ENCODE measurements at regions not wholly inside any gene's neighbourhood (a gene's known extent, or its start where the extent isn't known, plus 50 kb on each side); places are given as distances from the start of the nearest gene placed in this dataset.

GRCh38 chr3:115348951-115349745 is 202.1 kb upstream of the ZBTB20 start:
- Histone ChIP-seq H3K36me3 (ENCODE audit: control insufficient read depth, insufficient read depth, low read length) (no peaks in the 10 kb centered on the region), H3K27ac (ENCODE audit: insufficient read depth, low read depth, low read length, poor library complexity, severe bottlenecking) (no peak overlapping the region), H3K4me3 (ENCODE audit: insufficient read depth, low read depth, low read length) (no peak overlapping the region), H3K27me3 (ENCODE audit: control insufficient read depth, insufficient read depth, low read length, poor library complexity, severe bottlenecking) (no peaks in the 10 kb centered on the region), H3K4me1 (ENCODE audit: control insufficient read depth, insufficient read depth, low read length) (peaks cover 7% of the 10 kb centered on the region), H3K9me3 (ENCODE audit: control insufficient read depth, low read length) (no peaks in the 10 kb centered on the region)
- WGBS, 2 experiments = 95 to 97% methylated on average over 1 to 3 of the region's 4 CpGs

DNA sequence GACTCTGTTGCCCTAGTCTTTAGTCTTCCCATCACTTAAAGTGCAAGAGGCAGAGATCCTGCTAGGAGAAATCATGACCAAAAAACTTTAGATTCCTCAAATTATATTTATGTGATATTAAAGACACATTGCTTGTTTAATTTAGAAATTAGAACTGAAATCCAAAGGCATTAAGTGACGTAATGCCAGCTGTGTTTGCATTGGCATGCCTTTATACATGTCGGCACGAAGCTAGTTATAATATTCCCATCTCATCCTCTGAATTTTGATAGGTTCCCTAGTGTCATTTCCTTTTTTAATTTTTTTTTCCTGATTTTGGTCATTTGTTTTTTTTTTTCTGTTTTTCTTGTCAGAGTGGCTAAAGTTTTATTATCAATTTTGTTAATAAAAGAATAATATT is 203.5 kb upstream of the ZBTB20 start:
- H3K27ac ChIP-seq (ENCODE audit: insufficient read depth, low read depth, low read length, poor library complexity, severe bottlenecking) = no peak overlapping the region
- H3K4me3 ChIP-seq (ENCODE audit: insufficient read depth, low read depth, low read length) = no peak overlapping the region
- no peaks in the 10 kb centered on the region for H3K27me3 ChIP-seq (ENCODE audit: control insufficient read depth, insufficient read depth, low read length, poor library complexity, severe bottlenecking)
- 83 to 97% methylated on average over 3 of the region's 3 CpGs for WGBS, 2 experiments
- no peaks in the 10 kb centered on the region for H3K36me3 ChIP-seq (ENCODE audit: control insufficient read depth, insufficient read depth, low read length)
- peaks cover 7% of the 10 kb centered on the region for H3K4me1 ChIP-seq (ENCODE audit: control insufficient read depth, insufficient read depth, low read length)
- no peaks in the 10 kb centered on the region for H3K9me3 ChIP-seq (ENCODE audit: control insufficient read depth, low read length)

GRCh38 chr3:115351193-115351592 is 204.1 kb upstream of the ZBTB20 start:
- WGBS, 2 experiments = 57 to 66% methylated on average over 3 of the region's 4 CpGs

DNA sequence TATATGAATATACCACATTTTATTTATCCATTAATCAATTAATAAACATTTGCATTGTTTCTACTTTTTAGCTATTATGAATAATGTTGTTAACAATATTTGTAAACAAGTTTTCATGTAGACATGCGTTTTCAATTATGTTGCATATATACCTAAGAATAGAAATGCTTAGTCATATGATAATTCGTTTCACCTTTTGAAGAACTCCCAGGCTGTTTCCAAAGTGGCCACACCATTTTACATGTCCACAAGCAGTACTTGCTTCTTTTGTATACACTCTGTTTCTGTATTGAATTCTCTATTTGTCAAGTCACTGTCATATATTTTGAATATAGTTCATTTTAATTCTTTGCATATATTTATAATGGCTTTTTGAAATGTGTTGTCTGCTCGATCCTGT is 206.9 kb upstream of the ZBTB20 start:
- Histone ChIP-seq H3K27me3 (ENCODE audit: control insufficient read depth, insufficient read depth, low read length, poor library complexity, severe bottlenecking) (no peaks in the 10 kb centered on the region), H3K4me1 (ENCODE audit: control insufficient read depth, insufficient read depth, low read length) (peaks cover 3% of the 10 kb centered on the region), H3K27ac (ENCODE audit: insufficient read depth, low read depth, low read length, poor library complexity, severe bottlenecking) (no peak overlapping the region), H3K36me3 (ENCODE audit: control insufficient read depth, insufficient read depth, low read length) (no peaks in the 10 kb centered on the region), H3K9me3 (ENCODE audit: control insufficient read depth, low read length) (no peaks in the 10 kb centered on the region), H3K4me3 (ENCODE audit: insufficient read depth, low read depth, low read length) (no peak overlapping the region)
- WGBS, 2 experiments = 93 to 96% methylated on average over 2 to 3 of the region's 3 CpGs

More at GRCh38 chr3:115351193-115351592, 204.1 kb upstream of the ZBTB20 start:
- Histone ChIP-seq H3K27ac (ENCODE audit: insufficient read depth, low read depth, low read length, poor library complexity, severe bottlenecking) (no peak overlapping the region), H3K9me3 (ENCODE audit: control insufficient read depth, low read length) (no peaks in the 10 kb centered on the region), H3K36me3 (ENCODE audit: control insufficient read depth, insufficient read depth, low read length) (no peaks in the 10 kb centered on the region), H3K27me3 (ENCODE audit: control insufficient read depth, insufficient read depth, low read length, poor library complexity, severe bottlenecking) (no peaks in the 10 kb centered on the region), H3K4me1 (ENCODE audit: control insufficient read depth, insufficient read depth, low read length) (peaks cover 7% of the 10 kb centered on the region), H3K4me3 (ENCODE audit: insufficient read depth, low read depth, low read length) (no peak overlapping the region)

- no peaks in the 10 kb centered on the region for H3K4me1 ChIP-seq (ENCODE audit: control insufficient read depth, insufficient read depth, low read length)
- 94% methylated on average over 1 of the region's 2 CpGs; no CpG with 5 or more reads in 1 of the 2 experiments for WGBS, 2 experiments
- no peaks in the 10 kb centered on the region for H3K36me3 ChIP-seq (ENCODE audit: control insufficient read depth, insufficient read depth, low read length)
- H3K4me3 ChIP-seq (ENCODE audit: insufficient read depth, low read depth, low read length) = no peak overlapping the region
- no peaks in the 10 kb centered on the region for H3K9me3 ChIP-seq (ENCODE audit: control insufficient read depth, low read length)
- no peak overlapping the region for H3K27ac ChIP-seq (ENCODE audit: insufficient read depth, low read depth, low read length, poor library complexity, severe bottlenecking)
- H3K27me3 ChIP-seq (ENCODE audit: control insufficient read depth, insufficient read depth, low read length, poor library complexity, severe bottlenecking) = no peaks in the 10 kb centered on the region
These were observed 210.4 kb upstream of the ZBTB20 start for GRCh38 chr3:115357456-115357855.

- Histone ChIP-seq H3K9me3 (ENCODE audit: control insufficient read depth, low read length) (no peaks in the 10 kb centered on the region), H3K27ac (ENCODE audit: insufficient read depth, low read depth, low read length, poor library complexity, severe bottlenecking) (no peak overlapping the region), H3K36me3 (ENCODE audit: control insufficient read depth, insufficient read depth, low read length) (no peaks in the 10 kb centered on the region), H3K4me3 (ENCODE audit: insufficient read depth, low read depth, low read length) (no peak overlapping the region), H3K27me3 (ENCODE audit: control insufficient read depth, insufficient read depth, low read length, poor library complexity, severe bottlenecking) (no peaks in the 10 kb centered on the region), H3K4me1 (ENCODE audit: control insufficient read depth, insufficient read depth, low read length) (no peaks in the 10 kb centered on the region)
- WGBS, 2 experiments = 91 to 96% methylated on average over 2 of the region's 2 CpGs
These were observed 212.4 kb upstream of the ZBTB20 start for GRCh38 chr3:115359536-115359935.

DNA sequence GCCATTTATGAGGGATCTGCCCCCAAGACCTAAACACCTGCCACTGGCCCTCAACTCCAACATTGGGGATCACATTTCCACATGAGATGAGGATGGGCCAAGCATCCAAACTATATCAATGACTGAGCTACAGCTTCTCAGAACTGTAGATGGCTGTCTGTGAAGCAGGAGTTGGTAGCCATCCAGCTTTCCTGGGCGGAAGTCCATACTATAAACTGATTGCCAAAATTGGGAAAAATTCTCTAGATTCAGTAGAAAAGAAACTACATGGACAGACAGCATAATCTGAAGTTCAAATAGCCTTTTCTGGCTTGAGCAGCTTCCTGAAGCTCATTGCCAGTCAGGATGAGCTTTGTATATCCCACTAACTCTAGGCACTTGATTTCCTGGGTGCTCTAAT is 214.7 kb upstream of the ZBTB20 start:
- no peak overlapping the region for H3K4me3 ChIP-seq (ENCODE audit: insufficient read depth, low read depth, low read length)
- no peaks in the 10 kb centered on the region for H3K4me1 ChIP-seq (ENCODE audit: control insufficient read depth, insufficient read depth, low read length)
- no peak overlapping the region for H3K27ac ChIP-seq (ENCODE audit: insufficient read depth, low read depth, low read length, poor library complexity, severe bottlenecking)
- 93 to 95% methylated on average over 1 of the region's 1 CpG for WGBS, 2 experiments
- no peaks in the 10 kb centered on the region for H3K9me3 ChIP-seq (ENCODE audit: control insufficient read depth, low read length)
- H3K27me3 ChIP-seq (ENCODE audit: control insufficient read depth, insufficient read depth, low read length, poor library complexity, severe bottlenecking) = no peaks in the 10 kb centered on the region
- H3K36me3 ChIP-seq (ENCODE audit: control insufficient read depth, insufficient read depth, low read length) = no peaks in the 10 kb centered on the region

DNA sequence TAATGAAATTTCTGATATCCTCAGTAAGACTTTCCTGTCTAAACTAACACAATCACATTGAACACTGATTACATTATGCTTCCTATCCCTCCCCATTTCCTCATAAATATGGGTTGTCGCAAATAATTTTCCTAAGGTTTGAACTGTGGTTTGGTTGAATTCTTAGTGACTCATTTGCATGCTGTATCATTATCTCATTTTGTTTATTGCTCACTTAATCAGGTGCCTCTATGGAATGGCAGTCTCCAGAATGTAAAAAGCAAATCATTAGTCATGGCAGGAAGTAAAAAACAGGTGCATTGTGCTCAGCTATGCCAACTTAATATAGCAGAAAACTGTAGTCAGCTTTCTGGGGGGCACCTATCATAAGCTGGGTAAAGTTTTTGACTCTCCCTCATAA is 216.0 kb upstream of the ZBTB20 start:
- H3K4me3 ChIP-seq (ENCODE audit: insufficient read depth, low read depth, low read length) = no peak overlapping the region
- WGBS, 2 experiments = 100% methylated on average over 1 of the region's 1 CpG
- no peaks in the 10 kb centered on the region for H3K9me3 ChIP-seq (ENCODE audit: control insufficient read depth, low read length)
- H3K27ac ChIP-seq (ENCODE audit: insufficient read depth, low read depth, low read length, poor library complexity, severe bottlenecking) = no peak overlapping the region
- no peaks in the 10 kb centered on the region for H3K27me3 ChIP-seq (ENCODE audit: control insufficient read depth, insufficient read depth, low read length, poor library complexity, severe bottlenecking)
- no peaks in the 10 kb centered on the region for H3K36me3 ChIP-seq (ENCODE audit: control insufficient read depth, insufficient read depth, low read length)
- no peaks in the 10 kb centered on the region for H3K4me1 ChIP-seq (ENCODE audit: control insufficient read depth, insufficient read depth, low read length)

DNA sequence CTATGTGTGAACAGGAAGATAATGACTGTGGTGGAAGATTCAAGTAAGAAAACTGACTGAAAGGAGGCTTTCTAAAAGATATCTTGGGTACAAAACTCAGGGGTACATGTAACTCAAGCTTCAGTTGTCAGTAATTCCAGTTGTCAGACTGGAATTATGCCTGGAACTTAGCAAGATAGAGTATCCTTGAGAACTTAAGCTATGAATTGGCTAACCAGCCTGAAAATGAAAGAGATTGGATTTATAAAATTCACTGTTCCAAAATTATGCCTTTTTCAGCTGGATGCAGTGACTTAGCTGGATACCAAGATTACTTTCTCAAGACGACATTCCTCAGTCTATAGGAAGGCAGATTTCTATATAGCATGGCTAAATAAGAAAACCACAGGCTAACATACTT is 221.9 kb upstream of the ZBTB20 start:
- Histone ChIP-seq H3K36me3 (ENCODE audit: control insufficient read depth, insufficient read depth, low read length) (no peaks in the 10 kb centered on the region), H3K4me3 (ENCODE audit: insufficient read depth, low read depth, low read length) (no peak overlapping the region), H3K27ac (ENCODE audit: insufficient read depth, low read depth, low read length, poor library complexity, severe bottlenecking) (no peak overlapping the region), H3K27me3 (ENCODE audit: control insufficient read depth, insufficient read depth, low read length, poor library complexity, severe bottlenecking) (no peaks in the 10 kb centered on the region), H3K9me3 (ENCODE audit: control insufficient read depth, low read length) (no peaks in the 10 kb centered on the region), H3K4me1 (ENCODE audit: control insufficient read depth, insufficient read depth, low read length) (no peaks in the 10 kb centered on the region)
- 80 to 83% methylated on average over 1 of the region's 1 CpG for WGBS, 2 experiments

DNA sequence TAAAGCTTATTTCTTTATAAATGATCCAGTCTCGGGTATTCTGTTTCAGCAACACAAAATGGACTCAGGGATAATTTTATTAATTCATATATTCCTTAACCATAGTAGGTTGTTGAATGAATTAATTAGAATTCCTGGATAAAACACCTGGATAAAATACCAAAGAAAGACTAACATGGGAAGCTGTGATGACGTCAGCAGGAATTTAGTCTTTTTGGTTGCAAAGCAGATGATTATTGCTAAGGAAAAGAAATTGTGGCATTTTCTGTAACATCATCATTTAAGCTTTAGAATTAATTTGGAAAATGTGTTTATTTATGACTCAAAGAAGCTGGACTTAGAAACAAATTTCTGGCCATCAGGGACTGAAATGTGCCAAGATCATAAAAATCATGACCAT is 228.3 kb upstream of the ZBTB20 start:
- Histone ChIP-seq H3K4me3 (ENCODE audit: insufficient read depth, low read depth, low read length) (no peak overlapping the region), H3K4me1 (ENCODE audit: control insufficient read depth, insufficient read depth, low read length) (no peaks in the 10 kb centered on the region), H3K9me3 (ENCODE audit: control insufficient read depth, low read length) (no peaks in the 10 kb centered on the region), H3K36me3 (ENCODE audit: control insufficient read depth, insufficient read depth, low read length) (no peaks in the 10 kb centered on the region), H3K27me3 (ENCODE audit: control insufficient read depth, insufficient read depth, low read length, poor library complexity, severe bottlenecking) (no peaks in the 10 kb centered on the region), H3K27ac (ENCODE audit: insufficient read depth, low read depth, low read length, poor library complexity, severe bottlenecking) (no peak overlapping the region)
- 88 to 89% methylated on average over 1 of the region's 2 CpGs for WGBS, 2 experiments
